Large intestine (tissue), 3 donors: ENCODE measurements at regions not wholly inside any gene's neighbourhood (a gene's known extent, or its start where the extent isn't known, plus 50 kb on each side); places are given as distances from the start of the nearest gene placed in this dataset.
"Not testable (repeated sequence)": the region's sequence is repeated elsewhere in the genome, so short reads cannot be mapped to it uniquely, and the experiment has no call there.

Experiments used
- DNase-seq, 2 donors: peaks; one replicate each; pipeline versions ENCODE4 v3.0.0 to v3.0.0-alpha.2; 2013
- H3K27ac ChIP-seq: one replicate; pipeline ENCODE4 v1.5.1; 2013; ENCODE audit warnings: low read length
- H3K27me3 ChIP-seq: 2 replicates; pipeline ENCODE4 v1.6.1; 2013; ENCODE audit warnings: low read length; ENCODE audit not compliant: control insufficient read depth, insufficient read depth
- H3K36me3 ChIP-seq: 2 replicates; pipeline ENCODE4 v1.6.1; 2013; ENCODE audit warnings: low read length; ENCODE audit not compliant: control insufficient read depth, insufficient read depth
- H3K4me1 ChIP-seq: one replicate; pipeline ENCODE4 v1.6.1; 2013; ENCODE audit warnings: low read length; ENCODE audit not compliant: control insufficient read depth, insufficient read depth
- H3K4me3 ChIP-seq: one replicate; pipeline ENCODE4 v1.5.1; 2013; ENCODE audit warnings: low read length
- H3K9me3 ChIP-seq: one replicate; pipeline ENCODE4 v1.6.1; 2013; ENCODE audit warnings: mild to moderate bottlenecking, low read depth, low read length, moderate library complexity; ENCODE audit not compliant: control insufficient read depth
- WGBS: methylation state at CpG from one replicate; pipeline ENCODE4 v1.1.5; 2013; ENCODE audit warnings: low lambda C conversion rate; ENCODE audit not compliant: insufficient coverage; 5-methylcytosine and 5-hydroxymethylcytosine counted together

DNA sequence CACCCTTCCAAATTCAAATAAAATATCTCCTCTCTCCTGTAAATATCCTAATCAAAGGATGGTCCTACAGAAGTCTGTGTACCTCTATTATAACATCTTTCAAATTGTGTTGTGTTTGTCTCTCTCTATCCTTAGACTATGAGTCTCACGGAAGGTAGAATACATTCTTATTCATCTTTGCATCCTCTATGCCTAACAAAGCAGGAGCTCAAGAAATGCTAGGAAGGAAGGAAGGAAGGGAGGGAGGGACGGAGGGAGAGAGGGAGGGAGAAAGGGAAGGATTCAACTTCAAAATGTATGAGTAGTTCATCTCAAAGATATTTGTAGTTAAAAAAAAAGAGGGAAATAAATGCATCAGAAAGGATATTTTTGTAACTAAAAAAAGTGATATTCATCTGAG is 150.0 kb downstream of the RTP4 start:
- Histone ChIP-seq H3K27ac (no peak overlapping the region), H3K36me3 (no peaks in the 10 kb centered on the region), H3K9me3 (no peaks in the 10 kb centered on the region), H3K4me1 (no peaks in the 10 kb centered on the region), H3K27me3 (no peaks in the 10 kb centered on the region), H3K4me3 (no peak overlapping the region)
- no peak for DNase-seq
- WGBS: 80% methylated on average over 1 of the region's 2 CpGs

DNA sequence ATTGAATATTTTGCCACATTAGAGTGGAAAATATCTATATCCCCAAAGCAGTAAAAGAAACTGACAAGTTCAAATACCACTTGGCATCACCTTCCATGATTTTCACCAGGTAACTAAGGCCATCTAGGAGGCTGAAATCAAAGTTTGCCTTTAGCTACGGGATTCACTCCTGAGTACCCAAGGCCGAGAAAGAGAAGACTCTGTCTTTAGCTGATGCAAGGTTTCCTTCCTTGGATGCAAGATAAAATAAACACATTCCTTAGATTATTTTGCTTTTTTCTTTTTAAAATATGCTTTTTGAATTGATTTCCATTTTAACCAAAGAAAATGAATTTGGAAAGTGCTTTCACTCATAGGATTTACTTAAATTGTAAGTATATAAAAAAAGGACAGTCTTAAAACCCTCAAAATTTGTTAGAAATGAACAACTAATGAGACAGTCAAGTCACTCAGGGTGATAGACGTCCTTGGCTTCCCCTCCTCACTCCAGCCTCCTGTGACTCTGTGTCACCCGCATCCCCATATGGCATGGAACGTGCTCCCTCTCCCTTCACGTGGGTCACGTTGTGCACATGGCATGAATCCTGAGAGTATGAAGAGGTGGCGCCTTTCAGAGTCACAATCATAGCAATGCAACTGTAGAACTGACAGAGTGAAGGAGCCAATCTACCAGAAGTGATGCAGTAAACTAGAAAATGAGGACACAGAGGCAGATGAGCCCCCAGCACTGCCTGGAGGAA is 148.4 kb downstream of the RTP4 start:
- no peak overlapping the region for H3K27ac ChIP-seq
- no peak overlapping the region for H3K4me3 ChIP-seq
- H3K27me3 ChIP-seq: no peaks in the 10 kb centered on the region
- H3K4me1 ChIP-seq: no peaks in the 10 kb centered on the region
- H3K9me3 ChIP-seq: no peaks in the 10 kb centered on the region
- 93% methylated on average over 3 of the region's 8 CpGs for WGBS
- H3K36me3 ChIP-seq: no peaks in the 10 kb centered on the region
- no peak for DNase-seq

- Histone ChIP-seq H3K27me3 (no peaks in the 10 kb centered on the region), H3K27ac (no peak overlapping the region), H3K36me3 (no peaks in the 10 kb centered on the region), H3K9me3 (no peaks in the 10 kb centered on the region), H3K4me1 (no peaks in the 10 kb centered on the region), H3K4me3 (no peak overlapping the region)
- 56% methylated on average over 3 of the region's 5 CpGs for WGBS
- DNase-seq: no peak
Measured at GRCh38 chr3:187507905-187508304, 139.7 kb downstream of the RTP4 start.

DNA sequence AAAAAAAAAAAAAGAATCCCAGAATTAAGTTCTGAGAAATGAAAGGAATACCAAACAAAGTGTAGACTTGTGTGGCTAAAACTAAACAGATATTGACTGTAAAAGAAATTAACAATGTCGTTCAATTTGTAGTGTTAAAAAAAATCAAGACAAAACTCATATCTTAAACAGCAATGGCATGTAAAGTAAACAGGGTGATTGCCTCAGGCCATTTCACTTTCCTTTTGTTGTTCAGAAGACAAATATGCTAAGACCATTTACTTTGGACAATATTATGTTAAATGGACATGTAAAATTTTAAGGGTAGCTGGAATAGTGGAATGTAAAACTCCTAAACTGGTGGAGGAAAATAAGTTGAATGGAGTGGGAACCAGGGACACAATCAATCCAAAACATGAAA is 139.1 kb downstream of the RTP4 start:
- Histone ChIP-seq H3K36me3 (no peaks in the 10 kb centered on the region), H3K4me1 (no peaks in the 10 kb centered on the region), H3K4me3 (no peak overlapping the region), H3K27me3 (no peaks in the 10 kb centered on the region), H3K9me3 (no peaks in the 10 kb centered on the region), H3K27ac (no peak overlapping the region)
- WGBS: 50% methylated on average over 1 of the region's 1 CpG
- no peak for DNase-seq

DNA sequence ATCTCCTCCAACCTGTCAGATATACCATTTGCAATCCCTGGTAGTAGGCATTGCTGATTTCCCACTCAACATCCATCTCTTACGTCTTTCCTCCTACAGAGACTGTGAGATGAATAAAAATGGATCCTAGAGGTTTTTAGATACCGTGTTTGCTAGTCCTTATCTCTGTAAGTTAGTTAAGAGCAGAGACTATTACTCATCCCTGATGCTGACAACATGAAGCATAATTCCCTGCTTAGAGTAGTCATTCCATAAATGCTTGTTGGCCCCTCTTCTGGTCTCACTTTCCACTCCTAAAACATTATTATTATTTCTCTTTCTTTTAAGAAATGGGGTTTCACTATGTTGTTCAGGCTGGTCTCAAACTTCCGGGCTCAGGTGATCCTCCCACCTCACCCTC is 136.2 kb downstream of the RTP4 start:
- Histone ChIP-seq H3K9me3 (no peaks in the 10 kb centered on the region), H3K4me1 (no peaks in the 10 kb centered on the region), H3K36me3 (no peaks in the 10 kb centered on the region), H3K4me3 (no peak overlapping the region), H3K27me3 (no peaks in the 10 kb centered on the region), H3K27ac (no peak overlapping the region)
- 100% methylated on average over 1 of the region's 3 CpGs for WGBS
- DNase-seq: no peak

- no peaks in the 10 kb centered on the region for H3K9me3 ChIP-seq
- DNase-seq: no peak
- no peak overlapping the region for H3K4me3 ChIP-seq
- 83% methylated on average over 1 of the region's 3 CpGs for WGBS
- no peaks in the 10 kb centered on the region for H3K4me1 ChIP-seq
- H3K36me3 ChIP-seq: no peaks in the 10 kb centered on the region
- H3K27me3 ChIP-seq: no peaks in the 10 kb centered on the region
- H3K27ac ChIP-seq: no peak overlapping the region
Measured at GRCh38 chr3:187498211-187498724, 130.1 kb downstream of the RTP4 start.

DNA sequence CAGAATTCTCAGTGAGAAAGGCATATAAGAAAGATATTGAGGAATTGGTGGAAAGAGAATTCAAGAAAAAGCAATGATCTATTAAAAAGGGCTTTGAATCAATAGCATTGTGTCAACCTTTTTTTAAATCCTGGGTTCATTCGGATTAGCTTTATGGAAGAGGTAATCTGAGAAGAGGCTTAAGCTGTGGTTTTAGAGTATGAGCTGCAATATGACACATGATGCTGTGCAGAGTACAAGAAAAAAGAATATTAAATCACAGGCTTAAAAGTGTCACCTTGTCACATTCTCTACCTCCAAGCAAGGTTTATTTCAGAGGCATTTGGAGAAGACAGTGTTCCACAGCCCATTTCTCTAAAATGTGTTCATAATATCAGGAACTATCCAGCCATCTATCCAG is 128.9 kb downstream of the RTP4 start:
- Histone ChIP-seq H3K9me3 (no peaks in the 10 kb centered on the region), H3K27me3 (no peaks in the 10 kb centered on the region), H3K36me3 (no peaks in the 10 kb centered on the region), H3K4me1 (no peaks in the 10 kb centered on the region), H3K27ac (no peak overlapping the region), H3K4me3 (no peak overlapping the region)
- no peak for DNase-seq
- WGBS: 100% methylated on average over 1 of the region's 1 CpG

DNA sequence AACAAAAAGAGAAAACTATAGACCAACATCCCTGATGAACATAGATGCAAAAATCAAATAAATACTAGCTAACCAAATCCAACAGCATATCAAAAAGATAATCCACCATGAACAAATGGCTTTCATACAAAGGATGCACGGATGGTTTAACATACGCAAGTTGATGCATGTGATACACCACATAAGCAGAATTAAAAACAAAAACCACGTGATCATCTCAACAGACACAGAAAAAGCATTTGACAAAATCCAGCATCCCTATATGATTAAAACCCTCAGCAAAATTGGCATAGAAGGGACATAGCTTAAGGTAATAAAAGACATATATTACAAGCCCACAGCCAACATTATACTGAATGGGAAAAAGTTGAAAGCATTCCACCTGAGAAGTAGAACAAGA is 125.9 kb downstream of the RTP4 start:
- not testable (repeated sequence) for DNase-seq, H3K27ac ChIP-seq, H3K9me3 ChIP-seq, H3K4me1 ChIP-seq, H3K27me3 ChIP-seq, H3K4me3 ChIP-seq, H3K36me3 ChIP-seq
- WGBS: no CpG with 5 or more reads among the region's 3 CpGs

GRCh38 chr3:187491371-187491770 is 123.2 kb downstream of the RTP4 start:
- Histone ChIP-seq H3K9me3 (no peaks in the 10 kb centered on the region), H3K36me3 (no peaks in the 10 kb centered on the region), H3K4me1 (no peaks in the 10 kb centered on the region), H3K4me3 (no peak overlapping the region), H3K27ac (no peak overlapping the region), H3K27me3 (no peaks in the 10 kb centered on the region)
- no peak for DNase-seq
- WGBS: no CpG with 5 or more reads among the region's 2 CpGs

- Histone ChIP-seq H3K4me3 (no peak overlapping the region), H3K9me3 (no peaks in the 10 kb centered on the region), H3K27ac (no peak overlapping the region), H3K27me3 (no peaks in the 10 kb centered on the region), H3K36me3 (no peaks in the 10 kb centered on the region), H3K4me1 (no peaks in the 10 kb centered on the region)
- no peak for DNase-seq
- 100% methylated on average over 1 of the region's 1 CpG for WGBS
Measured at GRCh38 chr3:187490366-187490765, 122.2 kb downstream of the RTP4 start.
